Activated CD8-positive, alpha-beta T cell treated with anti-CD3 and anti-CD28 coated beads for 36 hours (primary cell): ENCODE measurements at regions not wholly inside any gene's neighbourhood (a gene's known extent, or its start where the extent isn't known, plus 50 kb on each side); places are given as distances from the start of the nearest gene placed in this dataset.

Source experiments
- ATAC-seq: fragments of 200-7000 bp; cut with Tn5 transposase; one replicate; pipeline ENCODE4 v1.10.0; 2021; ENCODE audit warnings: mild to moderate bottlenecking, moderate library complexity
- CTCF ChIA-PET: fragments of 350-600 bp; sonication (Branson Sonifier 250); formaldehyde crosslinking; loops from one replicate; lab custom pipeline; 2021; ENCODE audit warnings: antibody characterized with exemption; lab: Charles Lee
- POLR2A ChIA-PET: fragments of 350-600 bp; sonication (Branson Sonifier 250); formaldehyde crosslinking; loops from one replicate; lab custom pipeline; 2021; ENCODE audit warnings: antibody characterized with exemption; lab: Charles Lee
- DNase-seq: peaks from one replicate; pipeline ENCODE4 v3.0.0-alpha.2; 2020
- H3K27ac Mint-ChIP-seq: one replicate; pipeline ENCODE4 v1.8.0; 2021; ENCODE audit warnings: mild to moderate bottlenecking, mixed read lengths
- H3K27me3 Mint-ChIP-seq: one replicate; pipeline ENCODE4 v1.8.0; 2021; ENCODE audit warnings: mixed read lengths
- H3K36me3 Mint-ChIP-seq: one replicate; pipeline ENCODE4 v1.8.0; 2021; ENCODE audit warnings: low read depth, mixed read lengths
- H3K4me1 Mint-ChIP-seq: one replicate; pipeline ENCODE4 v1.8.0; 2021; ENCODE audit warnings: low read depth, mixed read lengths
- H3K4me3 Mint-ChIP-seq: one replicate; pipeline ENCODE4 v1.8.0; 2021; ENCODE audit warnings: mild to moderate bottlenecking, moderate library complexity, mixed read lengths
- H3K9me3 Mint-ChIP-seq: one replicate; pipeline ENCODE4 v1.8.0; 2021; ENCODE audit warnings: mixed read lengths
- CTCF ChIP-seq: fragments of 200-600 bp; IDR thresholded peaks from one replicate; pipeline ENCODE4 v1.8.0; 2022; ENCODE audit warnings: antibody characterized with exemption, mild to moderate bottlenecking
- intact Hi-C: fragments of 100-400 bp; cut with micrococcal nuclease; formaldehyde crosslinking; loops from one replicate; pipeline ENCODE4 v1.10.0; 2022

DNA sequence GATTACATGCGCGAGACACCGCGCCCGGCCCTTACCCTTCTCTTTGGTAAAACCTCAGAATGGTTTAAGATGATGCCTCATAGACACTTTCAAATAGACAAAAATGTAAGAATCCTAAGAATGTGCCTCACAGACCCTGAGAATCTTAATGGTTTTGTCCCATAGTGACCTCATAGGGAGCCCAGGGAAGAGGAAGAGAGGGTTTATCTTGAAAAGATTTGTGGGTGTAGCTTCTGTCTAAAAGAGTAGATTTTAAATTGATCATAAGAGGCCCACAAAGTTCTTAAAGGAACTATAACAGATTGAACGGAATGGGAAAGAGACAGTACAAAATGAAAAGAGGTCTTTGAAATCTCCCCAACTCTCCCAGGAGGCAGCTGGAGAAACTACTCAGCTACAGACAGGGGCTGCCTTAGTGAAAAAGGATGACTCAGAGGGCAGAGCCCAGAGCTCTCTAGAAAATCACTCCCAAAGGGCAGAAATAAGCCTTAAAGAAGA, 220.6 kb downstream of the ADRA2A start:
- Mint-ChIP-seq H3K27me3 (peaks cover 26% of the 10 kb centered on the region), H3K4me1 (no peaks in the 10 kb centered on the region), H3K9me3 (no peaks in the 10 kb centered on the region), H3K36me3 (no peaks in the 10 kb centered on the region), H3K4me3 (no peak overlapping the region), H3K27ac (no peak overlapping the region)
- DNase-seq (no peak), ATAC-seq (no peak)
- CTCF ChIA-PET, result no interaction called here
- POLR2A ChIA-PET, result no interaction called here
- intact Hi-C loops, result no loop called here
- TF ChIP-seq CTCF, result no peak

DNA sequence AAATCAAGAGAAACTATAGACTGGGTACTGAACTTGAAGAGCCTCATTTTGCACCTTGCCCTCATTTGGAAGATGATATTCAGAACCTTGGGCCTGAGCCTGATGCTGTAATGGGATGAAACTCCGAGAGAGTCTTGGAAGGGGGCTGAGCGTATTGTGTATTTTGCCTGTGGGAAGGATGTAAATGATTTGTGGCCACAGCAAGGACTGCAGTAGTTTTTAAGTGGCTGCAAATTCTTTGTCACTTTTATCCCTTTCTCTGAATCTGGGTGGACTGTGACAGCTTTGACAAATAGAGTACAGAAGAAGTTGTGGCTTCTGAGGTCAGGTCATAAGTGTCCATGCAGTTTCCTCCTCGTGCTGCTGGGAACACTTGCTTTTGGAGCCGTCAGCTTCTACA, 221.2 kb downstream of the ADRA2A start:
- Mint-ChIP-seq H3K4me1 (no peaks in the 10 kb centered on the region), H3K27me3 (peaks cover 26% of the 10 kb centered on the region), H3K4me3 (no peak overlapping the region), H3K36me3 (no peaks in the 10 kb centered on the region), H3K9me3 (no peaks in the 10 kb centered on the region), H3K27ac (no peak overlapping the region)
- POLR2A ChIA-PET, result interaction anchor here (0.6 kb wide), 1 partner anchor 703 kb away, joined by 3 read pairs; no protein-coding TSS in a partner anchor
- intact Hi-C loops, result no loop called here
- ATAC-seq (no peak), DNase-seq (no peak)
- no peak for TF ChIP-seq CTCF
- CTCF ChIA-PET, result no interaction called here

GRCh38 chr10:111299037-111299436, 222.2 kb downstream of the ADRA2A start:
- peaks cover 23% of the 10 kb centered on the region for H3K27me3 Mint-ChIP-seq
- H3K4me1 Mint-ChIP-seq, result no peaks in the 10 kb centered on the region
- no peak overlapping the region for H3K4me3 Mint-ChIP-seq
- H3K36me3 Mint-ChIP-seq, result no peaks in the 10 kb centered on the region
- ChIA-PET POLR2A (no interaction called here), CTCF (no interaction called here)
- no peak for DNase-seq
- no peak for ATAC-seq
- no peak overlapping the region for H3K27ac Mint-ChIP-seq
- no peaks in the 10 kb centered on the region for H3K9me3 Mint-ChIP-seq
- intact Hi-C loops, result no loop called here
- no peak for TF ChIP-seq CTCF

DNA sequence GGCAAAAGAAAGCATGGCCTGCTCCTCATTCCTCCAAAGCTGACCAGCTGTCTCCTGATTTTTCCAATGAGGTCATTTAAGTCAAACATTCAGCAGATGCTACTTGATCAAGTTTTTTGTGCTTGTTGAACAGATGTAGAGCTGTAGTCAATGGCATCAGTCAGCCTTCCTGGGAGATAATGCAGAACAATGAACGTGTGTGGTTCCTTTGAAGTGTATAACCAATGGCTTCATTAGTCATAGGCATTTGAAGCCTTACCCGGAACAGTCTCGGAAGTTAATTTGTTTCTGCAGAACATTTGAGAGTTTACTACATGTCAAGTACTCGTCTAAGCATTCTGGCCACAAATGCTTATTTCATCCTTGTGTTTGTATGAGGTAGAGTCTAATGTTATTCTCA, 227.1 kb downstream of the ADRA2A start:
- Mint-ChIP-seq H3K9me3 (no peaks in the 10 kb centered on the region), H3K27ac (no peak overlapping the region), H3K36me3 (no peaks in the 10 kb centered on the region), H3K4me1 (no peaks in the 10 kb centered on the region), H3K27me3 (peaks cover 8% of the 10 kb centered on the region), H3K4me3 (no peak overlapping the region)
- ATAC-seq (no peak), DNase-seq (no peak)
- intact Hi-C loops, result no loop called here
- POLR2A ChIA-PET, result no interaction called here
- CTCF ChIA-PET, result no interaction called here
- no peak for TF ChIP-seq CTCF

GRCh38 chr10:111316722-111317212, 239.9 kb downstream of the ADRA2A start:
- no peak overlapping the region for H3K4me3 Mint-ChIP-seq
- H3K36me3 Mint-ChIP-seq, result no peaks in the 10 kb centered on the region
- no peaks in the 10 kb centered on the region for H3K4me1 Mint-ChIP-seq
- intact Hi-C loops, result no loop called here
- no peak for ATAC-seq
- H3K9me3 Mint-ChIP-seq, result no peaks in the 10 kb centered on the region
- TF ChIP-seq CTCF, result no peak
- peaks cover 16% of the 10 kb centered on the region for H3K27me3 Mint-ChIP-seq
- no peak overlapping the region for H3K27ac Mint-ChIP-seq
- POLR2A ChIA-PET, result no interaction called here
- CTCF ChIA-PET, result no interaction called here
- DNase-seq, result no peak
